ENCODE measurements at regions not wholly inside any gene's neighbourhood (a gene's known extent, or its start where the extent isn't known, plus 50 kb on each side); places are given as distances from the start of the nearest gene placed in this dataset.

DNA sequence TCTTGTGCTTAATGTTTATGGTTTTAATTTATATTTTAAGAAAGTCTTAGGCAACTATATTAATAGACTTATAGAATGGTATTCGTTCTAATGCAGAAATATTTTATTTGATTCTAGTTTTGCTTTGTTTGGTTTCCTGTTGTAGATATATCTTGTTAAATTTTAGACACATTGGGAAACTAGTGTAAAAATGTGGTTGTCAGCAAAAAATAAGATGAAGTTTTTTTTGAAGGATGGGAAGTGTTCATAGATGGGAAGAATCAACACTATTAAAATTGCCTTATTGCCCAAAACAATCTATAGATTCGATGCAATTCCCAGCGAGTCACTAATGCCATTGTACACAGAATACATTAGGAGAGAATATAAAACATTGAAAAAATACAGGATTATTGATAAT lies 278.9 kb downstream of the ZWINT start:
- Histone ChIP-seq H3K9ac (ENCODE audit: control insufficient read depth, insufficient read depth, low read length) (no peak overlapping the region), H3K9me3 (replicated peaks; ENCODE audit: control insufficient read depth, insufficient read depth, low read length) (no peaks in the 10 kb centered on the region), H3K27me3 (replicated peaks in 1 of 2; ENCODE audit: control insufficient read depth in 2 of 2, insufficient read depth in 2 of 2, low read length in 1 of 2) (no peaks in the 10 kb centered on the region), H3K27ac (ENCODE audit: control insufficient read depth, insufficient read depth) (no peak overlapping the region), H3K4me3 (no peak overlapping the region), H3K36me3 (ENCODE audit: control insufficient read depth in 2 of 2, insufficient read depth in 2 of 2, low read length in 1 of 2) (no peaks in the 10 kb centered on the region), H3K4me1 (ENCODE audit: control insufficient read depth, insufficient read depth, low read length) (no peaks in the 10 kb centered on the region), H2AFZ (ENCODE audit: control insufficient read depth, low read depth, low read length) (no peak overlapping the region), H3K79me2 (ENCODE audit: control insufficient read depth, insufficient read depth, low read length) (no peaks in the 10 kb centered on the region), H4K20me1 (ENCODE audit: control insufficient read depth, insufficient read depth) (no peaks in the 10 kb centered on the region), H3K4me2 (ENCODE audit: control insufficient read depth, insufficient read depth) (no peak overlapping the region)
- intact Hi-C loops (cut with micrococcal nuclease; ENCODE audit: unreplicated experiment) (no loop called here), in situ Hi-C loops (cut with MboI) (no loop called here)
- ChIA-PET RAD21 (ENCODE audit: unreplicated experiment) (no interaction called here), POLR2A (no interaction called here), SMC1A (ENCODE audit: uncharacterized antibody, unreplicated experiment) (no interaction called here), CTCF (no interaction called here)
- WGBS (ENCODE audit: insufficient coverage, insufficient replicate concordance, low lambda C conversion rate, missing lambda C conversion rate): 33% methylated on average over 3 of the region's 3 CpGs
- no TSS peak for BruUV-seq (replicated peaks)
- TF ChIP-seq FOXK2 (IDR thresholded peaks at IDR 0.05) (no peak), USF1 (IDR thresholded peaks at IDR 0.05; ENCODE audit: borderline replicate concordance, extremely low read length, insufficient read depth, low read depth, low read length) (no peak), HDAC2 (IDR thresholded peaks at IDR 0.05) (no peak), ZBED1 (IDR thresholded peaks at IDR 0.05; ENCODE audit: borderline replicate concordance) (no peak), POLR2AphosphoS2 (IDR thresholded peaks at IDR 0.05; ENCODE audit: low read depth, low read length) (no peak), PBX3 (IDR thresholded peaks at IDR 0.05; ENCODE audit: insufficient replicate concordance, low read depth, low read length) (no peak), DPF2 (IDR thresholded peaks at IDR 0.05) (no peak), ZNF24 (IDR thresholded peaks at IDR 0.05) (no peak), SUPT20H (IDR thresholded peaks at IDR 0.05; ENCODE audit: borderline replicate concordance, control insufficient read depth, low read depth, low read length) (no peak), BCL3 (IDR thresholded peaks at IDR 0.05; ENCODE audit: borderline replicate concordance, insufficient read depth, low read depth, low read length, poor library complexity, severe bottlenecking) (no peak), CBFB (IDR thresholded peaks at IDR 0.05; ENCODE audit: low read depth) (no peak), SP1 (IDR thresholded peaks at IDR 0.05; ENCODE audit: low read depth, low read length) (no peak)
- DNase-seq (ENCODE audit: low read depth, low spot score) (no peak), ATAC-seq (no peak), FAIRE-seq (no peak)
